ENCODE measurements at regions not wholly inside any gene's neighbourhood (a gene's known extent, or its start where the extent isn't known, plus 50 kb on each side); places are given as distances from the start of the nearest gene placed in this dataset.

DNA sequence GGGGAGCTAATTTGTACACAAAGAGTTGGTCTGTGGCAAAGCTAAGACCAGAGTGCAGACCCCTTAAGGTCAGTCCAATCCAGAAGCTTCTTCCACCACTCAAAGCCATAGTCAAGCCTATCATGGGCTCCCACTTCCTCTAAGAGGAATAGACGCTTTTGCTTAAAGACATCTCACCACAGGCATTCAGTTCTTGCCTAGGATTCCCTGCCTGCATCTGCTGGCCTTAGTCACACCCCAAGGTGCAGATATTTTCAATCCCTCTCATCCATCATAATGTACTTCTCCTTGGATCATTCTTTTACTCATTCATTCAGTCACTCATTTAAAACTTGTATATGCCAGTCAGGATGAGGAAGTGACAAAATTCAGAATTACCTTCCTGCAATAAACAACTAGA, 179.6 kb upstream of the STT3B start:
- H2AK5ac ChIP-seq (ENCODE audit: low read depth, low read length): no peak overlapping the region
- H2AFZ ChIP-seq (replicated peaks; ENCODE audit: low read length, poor library complexity): no peak overlapping the region
- H3K4ac ChIP-seq (ENCODE audit: low read depth, low read length): no peak overlapping the region
- H2BK120ac ChIP-seq (ENCODE audit: low read depth, low read length): no peak overlapping the region
- H3K14ac ChIP-seq (replicated peaks; ENCODE audit: low read depth, low read length): no peak overlapping the region
- H4K91ac ChIP-seq (ENCODE audit: insufficient read depth, low read depth, low read length): no peak overlapping the region
- H2BK15ac ChIP-seq (ENCODE audit: low read depth, low read length): no peak overlapping the region
- no peak overlapping the region for H3K27ac ChIP-seq (ENCODE audit: insufficient read depth, low read length)
- no peak for ATAC-seq (ENCODE audit: low read depth)
- H3K18ac ChIP-seq (ENCODE audit: low read depth, low read length): no peak overlapping the region
- H3K56ac ChIP-seq (ENCODE audit: extremely low read depth, insufficient read depth, low read length): no peak overlapping the region
- H3K9ac ChIP-seq (ENCODE audit: low read depth, low read length): no peak overlapping the region
- H3K9me3 ChIP-seq (ENCODE audit: control insufficient read depth, insufficient read depth, low read length): no peaks in the 10 kb centered on the region
- H3K36me3 ChIP-seq (ENCODE audit: control insufficient read depth, insufficient read depth, low read length): no peaks in the 10 kb centered on the region
- intact Hi-C loops (cut with micrococcal nuclease): no loop called here
- no peaks in the 10 kb centered on the region for H4K20me1 ChIP-seq (ENCODE audit: insufficient read depth, low read length)
- H3K9me1 ChIP-seq (ENCODE audit: insufficient read depth, low read length): no peaks in the 10 kb centered on the region
- no peak overlapping the region for H3K4me3 ChIP-seq (ENCODE audit: insufficient read depth, low read depth, low read length)
- H3K23ac ChIP-seq (ENCODE audit: low read depth, low read length): no peak overlapping the region
- TF ChIP-seq, protein P1, sequence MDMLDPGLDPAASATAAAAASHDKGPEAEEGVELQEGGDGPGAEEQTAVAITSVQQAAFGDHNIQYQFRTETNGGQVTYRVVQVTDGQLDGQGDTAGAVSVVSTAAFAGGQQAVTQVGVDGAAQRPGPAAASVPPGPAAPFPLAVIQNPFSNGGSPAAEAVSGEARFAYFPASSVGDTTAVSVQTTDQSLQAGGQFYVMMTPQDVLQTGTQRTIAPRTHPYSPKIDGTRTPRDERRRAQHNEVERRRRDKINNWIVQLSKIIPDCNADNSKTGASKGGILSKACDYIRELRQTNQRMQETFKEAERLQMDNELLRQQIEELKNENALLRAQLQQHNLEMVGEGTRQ (IDR thresholded peaks at IDR 0.05; ENCODE audit: low read depth, low read length): no peak
- TF ChIP-seq RAD21 (IDR thresholded peaks at IDR 0.05; ENCODE audit: low read length) (no peak), RFX5 (IDR thresholded peaks at IDR 0.05; ENCODE audit: low read depth, low read length) (no peak), SMC3 (IDR thresholded peaks at IDR 0.05; ENCODE audit: low read depth, low read length) (no peak), FOS (IDR thresholded peaks at IDR 0.05; ENCODE audit: low read depth, low read length) (no peak), CHD1 (IDR thresholded peaks at IDR 0.05; ENCODE audit: low read depth, low read length) (no peak), CEBPB (IDR thresholded peaks at IDR 0.05; ENCODE audit: low read depth, low read length) (no peak), MAFK (IDR thresholded peaks at IDR 0.05; ENCODE audit: low read depth, low read length) (no peak), RCOR1 (IDR thresholded peaks at IDR 0.05; ENCODE audit: insufficient replicate concordance, low read length) (no peak)
- TF ChIP-seq, protein P2, sequence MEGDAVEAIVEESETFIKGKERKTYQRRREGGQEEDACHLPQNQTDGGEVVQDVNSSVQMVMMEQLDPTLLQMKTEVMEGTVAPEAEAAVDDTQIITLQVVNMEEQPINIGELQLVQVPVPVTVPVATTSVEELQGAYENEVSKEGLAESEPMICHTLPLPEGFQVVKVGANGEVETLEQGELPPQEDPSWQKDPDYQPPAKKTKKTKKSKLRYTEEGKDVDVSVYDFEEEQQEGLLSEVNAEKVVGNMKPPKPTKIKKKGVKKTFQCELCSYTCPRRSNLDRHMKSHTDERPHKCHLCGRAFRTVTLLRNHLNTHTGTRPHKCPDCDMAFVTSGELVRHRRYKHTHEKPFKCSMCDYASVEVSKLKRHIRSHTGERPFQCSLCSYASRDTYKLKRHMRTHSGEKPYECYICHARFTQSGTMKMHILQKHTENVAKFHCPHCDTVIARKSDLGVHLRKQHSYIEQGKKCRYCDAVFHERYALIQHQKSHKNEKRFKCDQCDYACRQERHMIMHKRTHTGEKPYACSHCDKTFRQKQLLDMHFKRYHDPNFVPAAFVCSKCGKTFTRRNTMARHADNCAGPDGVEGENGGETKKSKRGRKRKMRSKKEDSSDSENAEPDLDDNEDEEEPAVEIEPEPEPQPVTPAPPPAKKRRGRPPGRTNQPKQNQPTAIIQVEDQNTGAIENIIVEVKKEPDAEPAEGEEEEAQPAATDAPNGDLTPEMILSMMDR (conservative IDR thresholded peaks at IDR 0.05; ENCODE audit: low read depth, low read length): no peak
- dilution Hi-C loops (cut with HindIII; ENCODE audit: low sequenced_read_pairs, unreplicated experiment): no loop called here
- H3K4me1 ChIP-seq (ENCODE audit: control insufficient read depth, insufficient read depth, low read length): no peaks in the 10 kb centered on the region
- DNase-seq: no peak
- no peak overlapping the region for H4K5ac ChIP-seq (ENCODE audit: low read depth, low read length)
- H2BK20ac ChIP-seq (ENCODE audit: low read depth, low read length): no peak overlapping the region
- H4K8ac ChIP-seq (ENCODE audit: low read depth in 2 of 2, low read length in 2 of 2): no peak overlapping the region
- POLR2A ChIA-PET (ENCODE audit: unreplicated experiment): no interaction called here
- in situ Hi-C loops (cut with MboI; ENCODE audit: low sequenced_read_pairs): no loop called here
- no peak overlapping the region for H2BK5ac ChIP-seq (ENCODE audit: low read depth, low read length, poor library complexity, severe bottlenecking)
- CTCF ChIA-PET: no interaction called here
- no TSS peak for BruUV-seq (replicated peaks)
- no peak overlapping the region for H2AK9ac ChIP-seq (replicated peaks; ENCODE audit: low read depth, low read length, poor library complexity)
- 50% methylated on average over 1 of the region's 1 CpG; no CpG with 5 or more reads in 1 of the 2 experiments for WGBS, 2 experiments (ENCODE audit: extremely low coverage in 2 of 2, insufficient read length in 1 of 2)
- H3K4me2 ChIP-seq (ENCODE audit: low read depth, low read length): no peak overlapping the region
- no peaks in the 10 kb centered on the region for H3K79me1 ChIP-seq (ENCODE audit: low read depth in 1 of 2, low read length in 2 of 2)
- peaks cover 3% of the 10 kb centered on the region; the same call in 1 of the 2 replicates for H3K27me3 ChIP-seq (ENCODE audit: control insufficient read depth, insufficient read depth, low read length)

Data from IMR-90 (cell line).